Ramos (cell line): ENCODE measurements at regions not wholly inside any gene's neighbourhood (a gene's known extent, or its start where the extent isn't known, plus 50 kb on each side); places are given as distances from the start of the nearest gene placed in this dataset.

Experiments
- in situ Hi-C: fragments of 300-500 bp; cut with MboI; formaldehyde crosslinking; loops from one replicate; pipeline ENCODE4 v1.14.3; 2022; ENCODE audit warnings: low sequenced_read_pairs; ENCODE audit not compliant: unreplicated experiment

- in situ Hi-C loops: no loop called here
These were observed 106.4 kb downstream of the BRD1 start for GRCh38 chr22:49721211-49721763.

- in situ Hi-C loops: no loop called here
These were observed 107.3 kb downstream of the BRD1 start for GRCh38 chr22:49720279-49720959.

- in situ Hi-C loops: no loop called here
These were observed 108.6 kb downstream of the BRD1 start for GRCh38 chr22:49719046-49719445.

- in situ Hi-C loops: no loop called here
These were observed 109.3 kb downstream of the BRD1 start for GRCh38 chr22:49718396-49718795.

- in situ Hi-C loops: no loop called here
These were observed 110.3 kb downstream of the BRD1 start for GRCh38 chr22:49717322-49717919.

- in situ Hi-C loops: no loop called here
These were observed 111.2 kb downstream of the BRD1 start for GRCh38 chr22:49716441-49716840.

- in situ Hi-C loops: no loop called here
These were observed 112.2 kb downstream of the BRD1 start for GRCh38 chr22:49715450-49715849.

- in situ Hi-C loops: no loop called here
These were observed 114.7 kb downstream of the BRD1 start for GRCh38 chr22:49713003-49713402.

GRCh38 chr22:49712195-49712791 lies 115.4 kb downstream of the BRD1 start:
- in situ Hi-C loops: no loop called here

GRCh38 chr22:49710746-49711145 lies 116.9 kb downstream of the BRD1 start:
- in situ Hi-C loops: no loop called here

GRCh38 chr22:49709464-49709863 lies 118.2 kb downstream of the BRD1 start:
- in situ Hi-C loops: no loop called here

- in situ Hi-C loops: no loop called here
These were observed 121.7 kb downstream of the BRD1 start for GRCh38 chr22:49705972-49706352.

- in situ Hi-C loops: no loop called here
These were observed 122.3 kb downstream of the BRD1 start for GRCh38 chr22:49705216-49705971.

- in situ Hi-C loops: no loop called here
These were observed 123.1 kb downstream of the BRD1 start for GRCh38 chr22:49704345-49705215.

GRCh38 chr22:49703990-49704344 lies 123.7 kb downstream of the BRD1 start:
- in situ Hi-C loops: no loop called here

- in situ Hi-C loops: no loop called here
These were observed 124.2 kb downstream of the BRD1 start for GRCh38 chr22:49703505-49703904.

GRCh38 chr22:49702068-49702397 lies 125.6 kb downstream of the BRD1 start:
- in situ Hi-C loops: no loop called here

- in situ Hi-C loops: no loop called here
These were observed 126.1 kb downstream of the BRD1 start for GRCh38 chr22:49701380-49702067.

GRCh38 chr22:49699928-49700498 lies 127.7 kb downstream of the BRD1 start:
- in situ Hi-C loops: no loop called here
